Sigmoid colon (tissue), 4 donors: ENCODE measurements at regions not wholly inside any gene's neighbourhood (a gene's known extent, or its start where the extent isn't known, plus 50 kb on each side); places are given as distances from the start of the nearest gene placed in this dataset.

Experiments used
- POLR2A ChIP-seq, 2 donors: fragments of 450-650 bp; IDR thresholded peaks; one replicate each; pipeline ENCODE4 v1.6.1; 2016; ENCODE audit warnings: antibody characterized with exemption in 2 of 2, mild to moderate bottlenecking in 2 of 2, moderate library complexity in 2 of 2
- POLR2AphosphoS5 ChIP-seq, 4 donors: sonication (generic); formaldehyde crosslinking; IDR thresholded peaks; one replicate each; pipeline ENCODE4 v1.6.1; 2017; ENCODE audit warnings: antibody characterized with exemption in 4 of 4

DNA sequence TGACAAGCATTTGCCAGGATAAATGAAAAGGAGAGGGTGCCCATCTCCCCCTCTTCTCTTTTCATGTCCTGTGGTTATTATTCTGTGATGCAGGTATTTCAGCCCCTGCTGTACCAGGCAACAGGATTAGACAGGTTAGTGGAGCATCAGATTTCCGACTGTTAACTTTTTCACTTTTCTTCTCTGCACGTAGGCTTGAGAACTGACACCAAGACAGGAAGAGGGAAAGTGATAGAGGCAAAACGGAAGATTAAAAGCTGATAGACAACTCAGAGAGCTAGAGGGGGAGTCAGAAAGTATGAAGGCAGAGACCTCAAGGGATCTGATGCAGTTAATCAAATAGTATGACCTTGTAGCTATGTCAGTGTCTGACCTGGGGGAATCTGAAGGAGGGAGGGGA lies 132.8 kb downstream of the SOX9 start:
- TF ChIP-seq POLR2AphosphoS5 (IDR thresholded peaks at IDR 0.05) (no peak), POLR2A (IDR thresholded peaks at IDR 0.05) (no peak)
